Superior temporal gyrus (tissue), 1 donor: ENCODE measurements at regions not wholly inside any gene's neighbourhood (a gene's known extent, or its start where the extent isn't known, plus 50 kb on each side); places are given as distances from the start of the nearest gene placed in this dataset.
A peak's percentile ranks its signal among the peaks of the same experiment; 100 is the strongest.
"Not testable (repeated sequence)": the region's sequence is repeated elsewhere in the genome, so short reads cannot be mapped to it uniquely, and the experiment has no call there.

Experiments used
- DNase-seq: peaks from one replicate; pipeline ENCODE4 v3.0.0-alpha.2; 2016; ENCODE audit errors: extremely low spot score

DNA sequence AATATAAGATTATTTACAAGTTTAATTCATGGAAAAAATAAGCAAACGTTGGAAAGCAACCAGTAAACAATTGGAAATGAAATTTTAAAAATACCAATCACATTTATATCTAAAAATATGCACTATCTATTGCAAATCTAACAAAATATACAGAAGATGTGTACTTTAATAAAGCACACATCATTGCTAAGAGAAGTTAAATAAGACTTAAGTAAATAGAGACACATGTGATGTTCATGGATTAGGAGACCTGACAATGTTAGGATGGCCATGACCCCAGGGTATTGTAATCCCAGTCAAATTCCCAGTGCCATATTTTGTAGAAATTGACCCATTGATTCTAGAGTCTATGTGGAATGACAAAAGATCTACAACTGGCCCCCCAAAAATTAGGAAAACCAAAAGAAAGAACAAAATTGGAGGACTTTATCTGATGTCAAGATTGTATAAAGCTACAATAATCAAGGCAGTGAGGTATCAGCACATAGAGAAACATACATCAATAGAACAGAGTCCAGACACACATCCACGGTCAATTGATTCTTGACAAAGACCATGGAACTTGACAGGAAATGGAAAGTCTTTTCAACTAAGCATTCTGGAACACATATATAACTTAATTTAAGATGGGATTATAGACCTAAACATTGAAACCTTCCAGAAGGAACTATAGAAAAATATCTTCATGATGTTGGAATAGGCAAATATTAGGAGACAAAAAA, 90.8 kb upstream of the USP29 start:
- no peak for DNase-seq

DNA sequence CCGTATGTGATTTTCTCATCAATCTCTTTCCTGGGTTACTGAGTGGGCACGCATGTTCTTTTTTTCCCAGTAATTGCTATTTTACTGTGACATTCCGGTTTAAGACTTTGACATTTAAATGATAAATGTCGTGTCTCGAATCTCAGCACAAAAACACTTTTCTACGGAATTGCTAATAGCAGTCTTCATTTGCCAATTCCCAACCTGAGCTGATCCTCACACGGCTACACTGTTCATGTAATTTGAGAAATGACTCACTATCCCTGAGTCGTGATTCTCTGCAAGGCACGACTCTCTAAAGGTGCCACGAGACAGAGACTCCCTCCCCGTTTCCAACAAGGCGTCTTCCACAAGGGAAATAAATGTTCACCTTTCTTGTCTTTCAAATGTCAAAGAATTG, 88.7 kb upstream of the USP29 start:
- DNase-seq: no peak

DNA sequence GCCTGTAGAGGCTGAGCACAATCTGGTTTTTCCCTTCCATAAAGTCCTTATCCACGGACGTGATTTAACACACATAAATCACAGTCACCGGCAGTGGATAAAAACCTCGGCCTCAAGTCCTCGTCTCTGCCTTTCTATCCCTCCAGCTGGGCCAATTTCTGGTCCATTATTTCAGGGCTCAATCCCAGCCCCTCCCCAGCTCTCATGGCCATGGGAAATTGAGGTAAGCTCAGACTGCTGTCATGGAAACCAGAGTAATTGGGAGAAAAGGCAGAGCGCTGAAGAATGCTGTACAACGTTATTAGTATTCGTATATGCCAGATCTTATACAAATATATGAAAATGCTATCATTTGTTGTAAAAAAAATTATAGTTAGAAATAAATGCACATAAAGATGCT, 86.2 kb upstream of the USP29 start:
- no peak for DNase-seq

DNA sequence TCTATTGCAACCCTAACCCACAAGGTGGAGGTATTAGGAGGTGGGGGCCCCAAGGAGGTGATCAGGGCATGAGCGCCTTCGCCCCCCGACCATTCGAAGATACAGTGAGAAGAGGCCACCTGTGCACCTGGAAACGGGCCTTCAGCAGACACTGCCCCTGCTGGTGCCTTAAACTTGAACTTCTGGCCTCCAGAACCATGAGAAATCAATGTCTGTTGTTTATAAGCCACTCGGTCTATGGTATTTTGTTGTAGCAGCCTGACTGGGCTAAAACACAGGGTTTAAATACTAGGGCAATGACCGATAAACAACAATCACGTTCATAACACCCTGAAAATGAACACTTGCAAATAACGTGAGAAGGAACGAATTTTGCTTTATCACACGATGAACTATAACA, 85.2 kb upstream of the USP29 start:
- DNase-seq: no peak

DNA sequence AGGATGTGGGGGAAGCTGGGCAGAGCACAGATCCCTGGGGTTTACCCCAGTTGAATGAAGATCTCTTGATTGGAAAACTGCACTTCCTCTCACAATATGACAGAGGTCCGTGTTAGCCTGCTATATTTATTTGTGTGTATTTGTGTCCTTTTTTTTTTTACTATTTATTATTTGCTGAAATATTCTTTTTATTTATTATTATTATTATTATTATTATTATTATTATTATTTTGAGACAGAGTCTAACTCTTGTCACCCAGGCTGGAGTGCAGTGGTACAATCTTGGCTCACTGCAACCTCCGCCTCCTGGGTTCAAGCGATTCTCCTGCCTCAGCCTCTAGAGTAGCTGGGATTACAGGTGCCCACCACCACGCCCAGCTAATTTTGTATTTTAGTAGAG, 84.0 kb upstream of the USP29 start:
- DNase-seq: not testable (repeated sequence)

DNA sequence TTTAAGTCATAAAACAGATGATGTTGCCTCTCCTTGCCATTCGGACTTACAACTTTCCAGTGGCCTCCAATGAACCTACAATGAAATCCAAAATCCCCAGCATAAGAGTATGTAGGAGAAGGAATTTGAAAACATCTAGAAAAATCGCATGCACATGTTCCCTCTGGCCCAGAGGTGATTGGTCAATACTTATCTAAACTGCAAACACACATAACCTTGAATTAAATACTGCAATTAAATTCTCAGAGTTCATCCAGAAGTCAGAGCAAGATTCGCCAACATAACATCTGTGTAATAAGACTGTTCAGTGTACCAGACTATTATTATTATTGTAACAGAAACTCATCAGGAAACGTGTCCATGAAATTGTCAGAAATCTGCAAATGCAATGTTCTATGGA, 82.2 kb upstream of the USP29 start:
- no peak for DNase-seq

- no peak for DNase-seq
These were observed 72.0 kb upstream of the USP29 start for GRCh38 chr19:57047743-57048142.

- DNase-seq: no peak
These were observed 68.9 kb upstream of the USP29 start for GRCh38 chr19:57050863-57051262.

- DNase-seq: no peak
These were observed 67.7 kb upstream of the USP29 start for GRCh38 chr19:57052081-57052480.

GRCh38 chr19:57053401-57053800, 66.4 kb upstream of the USP29 start:
- peak; percentile 53 for DNase-seq

DNA sequence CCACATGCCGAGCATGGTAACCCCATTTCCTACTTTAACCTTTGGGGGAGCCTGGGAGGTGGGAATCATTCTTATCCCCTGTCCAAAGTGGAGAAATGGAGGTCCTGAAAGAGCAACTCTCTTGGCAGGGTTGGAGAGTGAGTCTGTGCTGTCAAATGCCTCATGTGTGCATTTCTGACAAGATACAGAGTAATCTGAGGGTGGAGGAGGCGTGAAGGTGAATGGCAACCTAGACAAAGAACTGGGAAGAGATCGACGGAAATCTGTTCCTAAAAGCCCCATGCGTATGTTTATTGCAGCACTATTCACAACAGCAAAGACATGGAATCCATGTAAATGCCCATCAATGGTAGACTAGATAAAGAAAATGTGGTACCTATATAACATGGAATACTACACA, 63.8 kb upstream of the USP29 start:
- DNase-seq: no peak

GRCh38 chr19:57057036-57057686, 62.6 kb upstream of the USP29 start:
- DNase-seq: no peak

GRCh38 chr19:57058871-57059270, 60.9 kb upstream of the USP29 start:
- no peak for DNase-seq

DNA sequence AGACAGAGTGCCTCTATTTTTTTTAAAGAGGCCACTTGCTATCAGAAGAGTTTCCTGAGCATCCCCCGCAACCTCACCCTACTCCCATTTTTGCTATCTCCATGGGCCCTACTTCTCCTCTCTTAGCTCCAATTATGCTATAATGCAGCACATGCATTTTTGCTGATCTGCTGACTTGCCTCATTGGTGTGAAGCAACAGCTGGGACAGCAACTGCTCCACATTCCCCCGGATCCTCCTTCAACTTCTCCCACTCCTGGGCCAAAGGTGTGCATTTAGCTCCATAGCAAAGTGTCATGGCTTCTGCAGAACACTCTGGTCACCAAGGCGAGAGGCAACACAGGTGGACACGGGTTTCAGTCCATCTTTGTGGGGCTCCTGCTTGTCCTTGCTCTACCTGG, 56.7 kb upstream of the USP29 start:
- no peak for DNase-seq

GRCh38 chr19:57067440-57067839, 52.3 kb upstream of the USP29 start:
- no peak for DNase-seq

- no peak for DNase-seq
These were observed 51.5 kb upstream of the USP29 start for GRCh38 chr19:57068311-57068710.

GRCh38 chr19:57068921-57069697, 50.7 kb upstream of the USP29 start:
- DNase-seq: peak; percentile 64
